RWPE2 (cell line): ENCODE measurements at regions not wholly inside any gene's neighbourhood (a gene's known extent, or its start where the extent isn't known, plus 50 kb on each side); places are given as distances from the start of the nearest gene placed in this dataset.

Experiments
- ATAC-seq: fragments of 200-7000 bp; cut with Tn5 transposase; 3 replicates; pipeline ENCODE4 v1.9.1; 2021; ENCODE audit warnings: low read depth
- DNase-seq: peaks from one replicate; pipeline ENCODE4 v3.0.0-alpha.2; 2020; ENCODE audit warnings: low spot score
- H3K27ac ChIP-seq: fragments of 450-650 bp; 2 replicates; pipeline ENCODE4 v1.5.1; 2017; ENCODE audit warnings: mild to moderate bottlenecking; ENCODE audit not compliant: poor library complexity, severe bottlenecking
- H3K27me3 ChIP-seq: fragments of 250-450 bp; sonication (Bioruptor Pico); 2 replicates; pipeline ENCODE4 v1.5.1; 2021; ENCODE audit warnings: mild to moderate bottlenecking, moderate library complexity; ENCODE audit not compliant: insufficient read depth, poor library complexity, severe bottlenecking
- H3K36me3 ChIP-seq: fragments of 250-450 bp; sonication (Bioruptor Pico); 2 replicates; pipeline ENCODE4 v1.5.1; 2020; ENCODE audit warnings: low read depth, mild to moderate bottlenecking, moderate library complexity
- H3K4me1 ChIP-seq: fragments of 250-450 bp; sonication (Bioruptor Pico); 2 replicates; pipeline ENCODE4 v1.5.1; 2021; ENCODE audit warnings: mild to moderate bottlenecking, moderate library complexity; ENCODE audit not compliant: insufficient read depth, poor library complexity, severe bottlenecking
- H3K4me3 ChIP-seq: fragments of 250-450 bp; sonication (Bioruptor Pico); 2 replicates; pipeline ENCODE4 v1.5.1; 2021; ENCODE audit warnings: mild to moderate bottlenecking, moderate library complexity; ENCODE audit not compliant: severe bottlenecking
- H3K9me3 ChIP-seq: fragments of 250-450 bp; sonication (Bioruptor Pico); 2 replicates; pipeline ENCODE4 v1.5.1; 2021; ENCODE audit warnings: mild to moderate bottlenecking, moderate library complexity; ENCODE audit not compliant: severe bottlenecking
- CTCF ChIP-seq: fragments of 450-650 bp; IDR thresholded peaks from one replicate; pipeline ENCODE4 v1.5.1; 2017; ENCODE audit warnings: mild to moderate bottlenecking, moderate library complexity; ENCODE audit not compliant: poor library complexity, severe bottlenecking

- ATAC-seq (no peak), DNase-seq (no peak)
- peaks cover 5% of the 10 kb centered on the region for H3K4me1 ChIP-seq
- H3K4me3 ChIP-seq: no peak overlapping the region
- no peak overlapping the region for H3K27ac ChIP-seq
- H3K9me3 ChIP-seq: peaks cover 2% of the 10 kb centered on the region
- no peaks in the 10 kb centered on the region for H3K27me3 ChIP-seq
- no peak for TF ChIP-seq CTCF
- H3K36me3 ChIP-seq: no peaks in the 10 kb centered on the region
Measured at GRCh38 chr5:145500710-145501109, 334.4 kb downstream of the PRELID2 start.

GRCh38 chr5:145499483-145499882 lies 335.7 kb downstream of the PRELID2 start:
- Histone ChIP-seq H3K27me3 (no peaks in the 10 kb centered on the region), H3K27ac (no peak overlapping the region), H3K9me3 (peaks cover 2% of the 10 kb centered on the region), H3K4me1 (peaks cover 9% of the 10 kb centered on the region), H3K36me3 (no peaks in the 10 kb centered on the region), H3K4me3 (no peak overlapping the region)
- no peak for DNase-seq
- no peak for ATAC-seq
- no peak for TF ChIP-seq CTCF

GRCh38 chr5:145497052-145497451 lies 338.1 kb downstream of the PRELID2 start:
- ATAC-seq (no peak), DNase-seq (no peak)
- Histone ChIP-seq H3K9me3 (peaks cover 2% of the 10 kb centered on the region), H3K4me1 (peaks cover 9% of the 10 kb centered on the region), H3K27ac (no peak overlapping the region), H3K4me3 (no peak overlapping the region), H3K36me3 (no peaks in the 10 kb centered on the region), H3K27me3 (no peaks in the 10 kb centered on the region)
- no peak for TF ChIP-seq CTCF

- no peak for TF ChIP-seq CTCF
Measured at GRCh38 chr5:145495741-145496140, 339.4 kb downstream of the PRELID2 start.

GRCh38 chr5:145495196-145495595 lies 339.9 kb downstream of the PRELID2 start:
- Histone ChIP-seq H3K4me3 (no peak overlapping the region), H3K27ac (peak overlapping the region; percentile 5), H3K4me1 (peaks cover 9% of the 10 kb centered on the region), H3K9me3 (peaks cover 2% of the 10 kb centered on the region), H3K36me3 (no peaks in the 10 kb centered on the region), H3K27me3 (no peaks in the 10 kb centered on the region)
- DNase-seq: no peak
- no peak for TF ChIP-seq CTCF
- ATAC-seq: no peak

More at GRCh38 chr5:145495741-145496140, 339.4 kb downstream of the PRELID2 start:
- no peaks in the 10 kb centered on the region for H3K36me3 ChIP-seq
- no peak overlapping the region for H3K4me3 ChIP-seq
- H3K9me3 ChIP-seq: peaks cover 2% of the 10 kb centered on the region
- H3K27ac ChIP-seq: peak overlapping the region; percentile 5
- DNase-seq (no peak), ATAC-seq (peak; percentile 99)
- no peaks in the 10 kb centered on the region for H3K27me3 ChIP-seq
- H3K4me1 ChIP-seq: peaks cover 9% of the 10 kb centered on the region
